IPS-11a (cell line): ENCODE measurements at regions not wholly inside any gene's neighbourhood (a gene's known extent, or its start where the extent isn't known, plus 50 kb on each side); places are given as distances from the start of the nearest gene placed in this dataset.

Experiments
- H3K4me3 ChIP-seq: one replicate; pipeline ENCODE4 v1.5.1; 2013; ENCODE audit warnings: low read depth, low read length, control low read depth

- H3K4me3 ChIP-seq, result no peak overlapping the region
Observed at GRCh38 chr14:49971156-49972130, 78.6 kb downstream of the ARF6 start.

- H3K4me3 ChIP-seq, result no peak overlapping the region
Observed at GRCh38 chr14:49972131-49972671, 79.3 kb downstream of the ARF6 start.

GRCh38 chr14:49972823-49973222, 79.9 kb downstream of the ARF6 start:
- no peak overlapping the region for H3K4me3 ChIP-seq

GRCh38 chr14:49975276-49975675, 82.4 kb downstream of the ARF6 start:
- H3K4me3 ChIP-seq, result no peak overlapping the region

DNA sequence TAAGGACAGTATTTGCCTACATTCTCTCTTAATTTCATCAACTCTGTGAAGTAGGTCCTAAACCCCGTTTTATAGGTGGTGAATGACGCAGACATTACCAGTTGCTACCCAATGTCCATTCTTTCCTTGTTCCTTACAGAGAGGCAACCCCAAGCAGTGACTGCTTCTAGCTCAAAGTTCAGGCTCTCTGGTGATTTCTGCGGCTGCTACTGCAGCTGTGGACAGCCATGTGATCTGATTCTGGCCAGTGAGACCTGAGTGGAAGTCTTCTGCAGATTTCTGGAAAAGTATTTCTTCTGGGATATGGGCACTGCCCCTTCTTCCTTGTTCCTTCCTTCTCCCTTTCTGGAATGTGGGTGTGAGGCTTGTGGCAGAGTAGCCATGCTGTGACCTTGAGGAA, 82.9 kb downstream of the ARF6 start:
- H3K4me3 ChIP-seq, result no peak overlapping the region

- H3K4me3 ChIP-seq, result no peak overlapping the region
Observed at GRCh38 chr14:49977126-49977841, 84.4 kb downstream of the ARF6 start.

GRCh38 chr14:49980027-49980426, 87.1 kb downstream of the ARF6 start:
- no peak overlapping the region for H3K4me3 ChIP-seq

- H3K4me3 ChIP-seq, result no peak overlapping the region
Observed at GRCh38 chr14:49982082-49982481, 89.2 kb downstream of the ARF6 start.

DNA sequence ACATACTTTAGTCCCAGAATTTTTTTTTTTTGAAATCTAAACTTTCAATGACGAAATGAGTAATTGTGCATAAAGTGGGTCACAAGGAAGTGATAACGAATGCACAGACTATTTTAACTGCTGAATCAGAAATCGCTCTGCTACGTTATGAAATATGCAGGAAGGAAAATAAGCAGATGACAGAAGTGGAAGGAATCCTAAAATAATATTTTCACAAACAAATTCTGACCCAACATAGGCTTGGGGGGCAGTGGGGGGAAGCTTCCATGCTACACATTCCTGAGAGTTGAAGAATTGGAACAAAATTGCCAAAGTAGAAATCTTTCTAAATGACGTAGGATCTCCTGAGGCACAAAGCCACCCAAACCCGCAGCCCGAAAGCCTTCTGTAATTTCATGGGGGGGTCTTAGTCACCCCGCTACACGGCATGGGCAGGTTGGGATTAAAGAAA, 89.6 kb downstream of the ARF6 start:
- no peak overlapping the region for H3K4me3 ChIP-seq

GRCh38 chr14:49984424-49984823, 91.5 kb downstream of the ARF6 start:
- H3K4me3 ChIP-seq, result no peak overlapping the region

DNA sequence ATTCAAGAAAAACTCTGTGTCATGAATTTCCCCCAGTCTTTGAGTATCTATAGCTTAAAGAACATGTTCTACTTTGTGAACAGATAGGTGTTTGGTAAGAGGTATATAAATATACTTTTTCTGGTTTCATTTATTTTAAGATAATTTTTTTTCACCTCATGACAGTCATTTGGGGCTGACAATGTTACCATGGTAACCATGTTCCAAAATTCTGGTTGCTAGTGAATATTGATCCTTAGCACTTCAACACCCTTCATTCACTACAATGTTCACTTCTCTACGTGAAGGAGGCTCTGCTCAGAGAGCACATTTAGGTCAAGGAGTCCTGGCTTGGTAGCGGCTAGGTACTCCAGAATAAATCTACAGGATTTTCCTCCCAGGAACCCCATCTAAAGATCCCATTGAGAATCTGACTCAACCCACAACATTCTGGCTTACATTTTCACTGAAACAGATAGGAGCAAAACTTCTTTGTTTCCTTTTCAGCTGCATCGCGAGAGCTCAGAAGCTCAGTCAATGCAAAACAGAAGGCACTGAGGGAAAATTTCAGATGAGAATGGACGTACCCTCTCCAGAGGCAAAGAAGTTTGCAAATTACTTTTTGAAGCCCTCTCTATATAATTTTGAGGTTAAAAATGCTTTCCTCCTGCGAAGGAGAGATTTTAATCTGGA, 93.6 kb downstream of the ARF6 start:
- H3K4me3 ChIP-seq, result no peak overlapping the region

- H3K4me3 ChIP-seq, result no peak overlapping the region
Observed at GRCh38 chr14:49988080-49988990, 95.5 kb downstream of the ARF6 start.

GRCh38 chr14:49989966-49990365, 97.1 kb downstream of the ARF6 start:
- no peak overlapping the region for H3K4me3 ChIP-seq

DNA sequence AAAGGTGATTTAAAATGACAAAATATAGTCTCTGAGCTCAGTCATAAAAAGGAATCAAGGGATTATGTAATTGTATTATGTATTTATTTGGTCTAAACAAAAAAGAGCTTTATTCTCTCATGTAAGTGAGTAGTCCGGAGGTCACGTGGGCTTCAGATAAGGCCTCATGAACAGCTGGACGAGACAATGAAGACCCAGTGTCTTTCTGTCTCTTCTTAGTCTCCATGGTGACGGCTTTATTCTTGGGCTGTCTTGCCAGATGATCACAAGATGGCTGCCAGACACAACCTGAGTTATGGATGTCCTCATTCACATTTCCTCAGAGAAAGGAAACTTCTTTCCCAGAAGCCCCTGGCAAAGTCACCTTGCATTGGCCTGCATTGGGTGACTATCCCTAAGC, 98.6 kb downstream of the ARF6 start:
- H3K4me3 ChIP-seq, result no peak overlapping the region

DNA sequence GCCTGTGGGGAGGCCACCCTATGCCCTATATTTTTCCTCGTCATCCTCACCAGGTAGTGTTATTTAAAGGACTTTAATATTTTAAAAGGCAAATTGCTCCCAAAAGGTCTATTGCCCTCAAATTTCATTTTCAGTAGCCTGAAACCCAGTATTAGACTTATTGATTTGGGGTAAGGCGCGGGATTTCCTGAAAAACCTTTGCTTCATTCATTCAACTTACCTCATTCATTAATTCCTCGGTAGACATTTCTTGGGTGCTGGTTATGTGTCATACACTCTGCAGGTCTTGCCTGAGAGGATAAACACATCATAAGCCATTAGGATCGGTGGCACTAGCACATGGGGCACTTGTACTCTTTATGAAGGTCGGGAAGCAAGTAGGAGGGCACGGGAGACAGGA, 99.2 kb downstream of the ARF6 start:
- no peak overlapping the region for H3K4me3 ChIP-seq

DNA sequence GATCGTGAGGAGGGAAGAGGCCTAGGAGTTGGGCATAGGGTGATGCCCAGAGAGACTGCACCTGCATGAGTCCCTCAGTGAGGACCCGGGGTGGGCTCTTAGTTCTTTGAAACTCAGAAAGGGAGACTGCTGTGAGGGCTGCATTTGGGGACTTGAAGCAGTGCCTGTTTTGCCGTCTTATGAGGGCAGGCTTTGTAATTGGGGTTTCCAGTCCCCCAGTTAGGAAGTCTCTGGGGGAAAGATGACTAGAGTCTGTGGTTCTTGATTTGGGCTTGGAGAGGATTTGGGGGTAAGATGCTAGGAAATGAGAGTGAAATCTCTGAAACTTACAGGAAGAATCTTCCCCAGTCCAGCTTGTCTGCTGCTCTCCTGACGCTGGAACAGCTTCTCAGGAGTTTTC, 99.6 kb downstream of the ARF6 start:
- no peak overlapping the region for H3K4me3 ChIP-seq

- H3K4me3 ChIP-seq, result no peak overlapping the region
Observed at GRCh38 chr14:49992901-49993339, 100.0 kb downstream of the ARF6 start.

- no peak overlapping the region for H3K4me3 ChIP-seq
Observed at GRCh38 chr14:49993565-49993964, 100.7 kb downstream of the ARF6 start.

DNA sequence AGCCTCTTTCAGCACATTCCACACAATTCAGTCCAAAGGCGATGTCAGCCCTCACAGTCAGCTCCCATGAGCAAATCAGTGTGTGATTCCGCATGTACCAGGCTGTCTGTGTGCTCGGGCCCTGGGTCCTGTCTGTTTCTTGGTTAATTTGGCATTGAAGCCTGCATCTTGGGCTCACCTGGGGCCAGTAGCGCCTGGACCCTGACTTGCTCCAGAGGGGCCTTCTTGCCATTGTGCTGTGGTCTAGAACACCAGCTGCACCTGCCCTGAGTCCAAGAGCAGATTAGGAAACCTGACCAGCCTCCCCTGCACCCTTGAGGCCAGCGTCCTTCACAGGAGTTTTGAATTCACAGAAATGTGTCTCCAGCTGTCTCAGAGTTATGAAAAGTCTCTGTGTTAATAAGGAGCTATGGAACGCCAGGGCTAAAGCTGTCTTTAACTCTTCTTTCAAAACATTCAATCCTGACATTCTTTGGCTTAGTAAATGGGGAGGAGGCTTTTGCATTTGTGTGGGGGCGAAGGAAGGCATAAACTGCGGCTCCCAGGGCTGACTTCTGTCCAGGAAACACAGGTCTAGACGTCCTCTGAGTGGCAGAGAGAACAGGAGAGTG, 102.2 kb downstream of the ARF6 start:
- no peak overlapping the region for H3K4me3 ChIP-seq

GRCh38 chr14:49997991-49998390, 105.1 kb downstream of the ARF6 start:
- no peak overlapping the region for H3K4me3 ChIP-seq
